ENCODE measurements at regions not wholly inside any gene's neighbourhood (a gene's known extent, or its start where the extent isn't known, plus 50 kb on each side); places are given as distances from the start of the nearest gene placed in this dataset.
"Not testable (repeated sequence)": the region's sequence is repeated elsewhere in the genome, so short reads cannot be mapped to it uniquely, and the experiment has no call there.

GRCh38 chr15:62324382-62324781, 159.3 kb upstream of the C2CD4B start:
- no peak for DNase-seq (ENCODE audit: low read depth)

- no peak for DNase-seq (ENCODE audit: low read depth)
These were observed 160.5 kb upstream of the C2CD4B start for GRCh38 chr15:62325597-62325996.

GRCh38 chr15:62326460-62327011, 161.5 kb upstream of the C2CD4B start:
- DNase-seq (ENCODE audit: low read depth) = no peak

GRCh38 chr15:62327406-62327805, 162.3 kb upstream of the C2CD4B start:
- DNase-seq (ENCODE audit: low read depth) = no peak

GRCh38 chr15:62332472-62332871, 167.4 kb upstream of the C2CD4B start:
- DNase-seq (ENCODE audit: low read depth) = not testable (repeated sequence)

- DNase-seq (ENCODE audit: low read depth) = no peak
These were observed 169.5 kb upstream of the C2CD4B start for GRCh38 chr15:62334536-62334935.

GRCh38 chr15:62337934-62338333, 172.8 kb upstream of the C2CD4B start:
- DNase-seq (ENCODE audit: low read depth) = no peak

GRCh38 chr15:62338497-62338896, 173.4 kb upstream of the C2CD4B start:
- no peak for DNase-seq (ENCODE audit: low read depth)

- DNase-seq (ENCODE audit: low read depth) = no peak
These were observed 177.9 kb upstream of the C2CD4B start for GRCh38 chr15:62342959-62343358.

GRCh38 chr15:62343397-62343796, 178.3 kb upstream of the C2CD4B start:
- DNase-seq (ENCODE audit: low read depth) = no peak

- peak; percentile 41 for DNase-seq (ENCODE audit: low read depth)
These were observed 179.9 kb upstream of the C2CD4B start for GRCh38 chr15:62344806-62345539.

GRCh38 chr15:62346168-62346567, 181.1 kb upstream of the C2CD4B start:
- no peak for DNase-seq (ENCODE audit: low read depth)

- no peak for DNase-seq (ENCODE audit: low read depth)
These were observed 183.0 kb upstream of the C2CD4B start for GRCh38 chr15:62348118-62348517.

- DNase-seq (ENCODE audit: low read depth) = no peak
These were observed 183.5 kb upstream of the C2CD4B start for GRCh38 chr15:62348623-62349022.

GRCh38 chr15:62352817-62353216, 187.7 kb upstream of the C2CD4B start:
- no peak for DNase-seq (ENCODE audit: low read depth)

GRCh38 chr15:62357431-62357830, 192.3 kb upstream of the C2CD4B start:
- no peak for DNase-seq (ENCODE audit: low read depth)

GRCh38 chr15:62359416-62359815, 194.3 kb upstream of the C2CD4B start:
- no peak for DNase-seq (ENCODE audit: low read depth)

GRCh38 chr15:62360332-62361097, 195.4 kb upstream of the C2CD4B start:
- no peak for DNase-seq (ENCODE audit: low read depth)

GRCh38 chr15:62362144-62362543, 197.1 kb upstream of the C2CD4B start:
- DNase-seq (ENCODE audit: low read depth) = no peak

GRCh38 chr15:62362608-62363007, 197.5 kb upstream of the C2CD4B start:
- DNase-seq (ENCODE audit: low read depth) = no peak

- DNase-seq (ENCODE audit: low read depth) = no peak
These were observed 198.8 kb upstream of the C2CD4B start for GRCh38 chr15:62363913-62364312.

- DNase-seq (ENCODE audit: low read depth) = no peak
These were observed 200.8 kb upstream of the C2CD4B start for GRCh38 chr15:62365795-62366442.

GRCh38 chr15:62369454-62369853, 204.4 kb upstream of the C2CD4B start:
- no peak for DNase-seq (ENCODE audit: low read depth)
